Fibroblast of villous mesenchyme (primary cell): ENCODE measurements at regions not wholly inside any gene's neighbourhood (a gene's known extent, or its start where the extent isn't known, plus 50 kb on each side); places are given as distances from the start of the nearest gene placed in this dataset.

Experiments
- DNase-seq: peaks from one replicate; pipeline ENCODE4 v3.0.0-alpha.2; 2010; ENCODE audit warnings: low read depth
- H3K4me3 ChIP-seq: 2 replicates; pipeline ENCODE4 v1.5.1; 2011; ENCODE audit warnings: low read depth, mild to moderate bottlenecking, low read length
- TF ChIP-seq, protein P1 (sequence below): IDR thresholded peaks from 2 replicates; pipeline ENCODE4 v1.5.1; 2012; ENCODE audit warnings: low read depth, mild to moderate bottlenecking, low read length; ENCODE audit not compliant: insufficient read depth

DNA sequence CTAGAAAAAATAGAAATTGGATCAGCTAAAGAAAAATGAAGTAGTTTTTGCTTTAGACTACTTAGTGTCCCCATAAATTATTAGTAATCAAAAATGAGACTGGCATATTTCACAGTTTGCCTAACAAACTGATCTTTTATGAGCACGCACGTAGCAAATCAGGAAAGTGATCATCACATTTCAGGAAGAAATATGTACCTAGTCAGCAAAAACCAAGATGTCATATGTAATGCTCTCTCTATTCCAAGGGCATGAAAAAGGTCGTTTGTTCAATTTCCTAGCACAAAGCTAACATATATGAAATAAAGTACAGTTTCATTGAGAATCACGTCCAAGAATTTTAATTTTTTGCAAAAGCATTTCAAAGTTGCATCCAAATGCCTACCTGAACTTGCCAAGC is 600.4 kb upstream of the CHAC2 start:
- H3K4me3 ChIP-seq: no peak overlapping the region
- DNase-seq: no peak
- TF ChIP-seq, protein P1, sequence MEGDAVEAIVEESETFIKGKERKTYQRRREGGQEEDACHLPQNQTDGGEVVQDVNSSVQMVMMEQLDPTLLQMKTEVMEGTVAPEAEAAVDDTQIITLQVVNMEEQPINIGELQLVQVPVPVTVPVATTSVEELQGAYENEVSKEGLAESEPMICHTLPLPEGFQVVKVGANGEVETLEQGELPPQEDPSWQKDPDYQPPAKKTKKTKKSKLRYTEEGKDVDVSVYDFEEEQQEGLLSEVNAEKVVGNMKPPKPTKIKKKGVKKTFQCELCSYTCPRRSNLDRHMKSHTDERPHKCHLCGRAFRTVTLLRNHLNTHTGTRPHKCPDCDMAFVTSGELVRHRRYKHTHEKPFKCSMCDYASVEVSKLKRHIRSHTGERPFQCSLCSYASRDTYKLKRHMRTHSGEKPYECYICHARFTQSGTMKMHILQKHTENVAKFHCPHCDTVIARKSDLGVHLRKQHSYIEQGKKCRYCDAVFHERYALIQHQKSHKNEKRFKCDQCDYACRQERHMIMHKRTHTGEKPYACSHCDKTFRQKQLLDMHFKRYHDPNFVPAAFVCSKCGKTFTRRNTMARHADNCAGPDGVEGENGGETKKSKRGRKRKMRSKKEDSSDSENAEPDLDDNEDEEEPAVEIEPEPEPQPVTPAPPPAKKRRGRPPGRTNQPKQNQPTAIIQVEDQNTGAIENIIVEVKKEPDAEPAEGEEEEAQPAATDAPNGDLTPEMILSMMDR: no peak

DNA sequence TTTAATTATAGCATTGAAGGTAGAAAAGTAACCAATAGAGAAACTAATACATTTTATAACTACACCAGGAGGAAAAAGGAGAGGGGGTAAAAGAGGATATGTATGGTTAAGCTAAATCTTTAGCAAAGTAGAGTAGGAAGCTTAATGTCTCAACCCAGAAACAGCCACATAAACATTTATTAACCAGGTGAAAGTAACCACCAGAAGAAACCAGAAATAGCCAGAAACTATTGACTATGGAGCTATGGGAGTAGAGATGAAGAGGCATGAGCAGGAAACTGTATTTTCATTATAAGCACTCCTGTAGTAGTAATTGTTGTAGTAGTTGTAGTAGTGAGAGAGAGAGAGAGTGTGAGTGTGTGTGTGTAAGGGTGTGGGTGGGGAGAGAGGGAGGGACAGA is 617.5 kb upstream of the CHAC2 start:
- DNase-seq: no peak
- TF ChIP-seq, protein P1: no peak
- no peak overlapping the region for H3K4me3 ChIP-seq

DNA sequence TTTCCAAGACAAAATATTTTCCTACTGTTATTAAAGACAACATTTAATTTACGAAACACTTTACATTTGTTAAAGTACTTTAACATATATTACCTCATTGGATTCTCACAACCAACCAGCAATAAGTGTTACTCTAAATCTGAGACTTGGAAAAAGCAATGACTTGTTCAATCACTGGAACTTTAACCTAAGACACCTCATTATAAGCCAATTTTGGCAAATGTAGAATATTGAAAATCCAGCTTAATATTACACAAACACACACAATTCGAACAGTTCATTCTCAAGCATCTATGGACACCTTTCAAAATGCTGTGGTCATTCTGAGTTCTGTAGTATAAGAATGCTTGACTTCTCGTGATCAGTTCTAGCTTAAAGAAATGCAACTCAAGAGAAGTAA is 619.4 kb upstream of the CHAC2 start:
- TF ChIP-seq, protein P1: no peak
- no peak for DNase-seq

DNA sequence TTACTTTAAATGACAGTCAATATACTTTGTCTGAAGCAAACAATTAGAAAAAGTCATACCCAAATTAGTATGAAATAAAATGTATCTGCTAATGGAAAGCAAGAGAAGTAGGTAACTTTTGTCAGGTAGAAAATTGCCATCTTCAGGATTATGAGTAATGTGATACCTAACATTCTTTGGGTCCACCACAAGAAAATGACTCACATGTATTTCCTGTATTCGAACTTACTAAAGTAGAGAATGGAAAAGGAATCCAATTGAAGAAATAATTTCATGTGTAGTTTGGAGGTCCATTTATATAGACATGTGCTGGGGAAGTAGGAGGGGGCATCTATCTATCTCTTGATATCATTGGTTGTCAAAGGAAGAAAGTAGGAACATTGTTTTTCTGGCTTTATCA is 636.2 kb upstream of the CHAC2 start:
- TF ChIP-seq, protein P1: no peak
- peak; percentile 14 for DNase-seq
- H3K4me3 ChIP-seq: no peak overlapping the region

More for the DNA sequence above, 619.4 kb upstream of the CHAC2 start:
- H3K4me3 ChIP-seq: no peak overlapping the region

DNA sequence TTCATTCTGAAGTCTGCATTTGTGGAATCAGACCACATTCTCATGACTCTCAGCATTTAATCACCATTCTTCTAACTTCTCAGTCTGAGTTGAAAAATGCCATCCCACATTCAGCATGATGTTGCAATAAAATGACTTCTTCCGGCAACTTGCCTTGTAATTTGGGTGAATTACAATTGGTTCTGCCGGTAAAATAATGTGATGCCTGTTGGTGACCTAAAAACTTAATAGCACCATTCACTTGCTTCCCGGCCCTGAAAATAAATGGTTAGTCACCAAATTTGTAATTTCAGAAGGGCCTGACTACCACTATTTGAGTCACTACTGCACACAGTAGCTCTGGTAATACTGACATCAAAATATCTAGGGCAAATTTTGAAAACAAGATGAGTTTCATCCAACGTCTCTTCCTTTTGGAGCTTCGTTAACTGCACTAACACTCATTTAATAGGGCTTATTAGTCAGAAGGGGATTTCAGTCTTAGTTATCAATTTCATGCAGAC is 637.1 kb upstream of the CHAC2 start:
- DNase-seq: peak; percentile 51
- H3K4me3 ChIP-seq: no peak overlapping the region
- TF ChIP-seq, protein P1: no peak

DNA sequence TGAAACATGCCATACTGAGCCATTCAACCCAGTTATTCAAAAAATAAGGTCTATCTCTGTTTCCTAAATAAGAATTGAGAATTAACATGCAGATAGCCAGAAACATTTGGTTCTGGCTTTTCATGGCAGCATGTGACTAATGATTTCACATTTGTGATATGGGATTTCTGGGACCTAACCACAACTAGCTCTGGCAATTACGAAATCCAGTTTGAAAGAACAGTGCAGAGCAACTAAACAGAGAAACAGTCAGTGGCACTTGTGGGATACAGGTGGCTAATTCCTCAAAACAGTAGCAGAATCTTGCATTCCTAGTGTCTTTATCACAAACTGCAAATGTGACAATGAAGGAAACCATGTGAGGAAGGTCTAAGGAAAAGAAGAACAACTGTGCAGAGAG is 637.8 kb upstream of the CHAC2 start:
- H3K4me3 ChIP-seq: no peak overlapping the region
- DNase-seq: peak; percentile 88
- TF ChIP-seq, protein P1: no peak

DNA sequence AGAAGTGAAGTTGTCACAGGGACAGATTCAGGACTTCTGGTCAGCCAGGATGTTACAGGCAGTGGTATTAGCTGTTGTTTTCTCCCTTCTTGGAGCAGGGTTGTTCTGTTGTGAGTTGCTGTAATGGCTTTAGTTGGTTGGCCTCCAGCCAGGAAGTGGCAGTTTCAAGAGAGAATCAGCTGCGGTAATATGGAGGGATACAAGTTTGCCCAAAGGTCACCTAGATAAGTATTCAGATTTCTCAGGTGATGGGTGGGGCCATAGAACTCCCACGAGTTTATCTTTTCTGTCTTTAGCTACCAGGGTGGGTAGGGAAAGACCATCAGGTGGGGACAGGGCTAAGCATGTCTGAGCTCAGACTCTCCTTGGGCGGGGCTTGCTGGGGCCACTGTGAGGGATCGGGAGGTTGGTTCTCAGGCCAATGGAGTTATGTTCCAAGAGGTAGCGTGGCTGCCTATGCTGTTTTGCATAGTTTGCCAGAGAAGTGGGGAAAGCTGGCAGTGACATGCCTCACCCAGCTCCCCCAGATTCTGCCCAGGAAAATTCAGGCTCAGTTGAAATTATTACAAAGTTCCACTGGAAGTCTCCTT is 640.4 kb upstream of the CHAC2 start:
- TF ChIP-seq, protein P1: no peak
- no peak for DNase-seq
- no peak overlapping the region for H3K4me3 ChIP-seq
